Gastrocnemius medialis (tissue), 4 donors: ENCODE measurements at regions not wholly inside any gene's neighbourhood (a gene's known extent, or its start where the extent isn't known, plus 50 kb on each side); places are given as distances from the start of the nearest gene placed in this dataset.

Experiments used
- CTCF ChIP-seq, 5 experiments: fragments of 450-650 bp in 3 of 5; fragments of 200-600 bp in 2 of 5; sonication (generic) in 2 of 5; IDR thresholded peaks in 4 of 5; conservative IDR thresholded peaks in 1 of 5; 1 replicate in 4 of 5; 2 replicates in 1 of 5; pipeline ENCODE4 v1.5.1; 2016 to 2019; ENCODE audit warnings: antibody characterized with exemption in 5 of 5, mild to moderate bottlenecking in 3 of 5, moderate library complexity in 3 of 5
- POLR2A ChIP-seq, 2 donors: fragments of 450-650 bp; IDR thresholded peaks; one replicate each; pipeline ENCODE4 v1.6.1; 2017; ENCODE audit warnings: antibody characterized with exemption in 2 of 2, mild to moderate bottlenecking in 2 of 2, moderate library complexity in 2 of 2

DNA sequence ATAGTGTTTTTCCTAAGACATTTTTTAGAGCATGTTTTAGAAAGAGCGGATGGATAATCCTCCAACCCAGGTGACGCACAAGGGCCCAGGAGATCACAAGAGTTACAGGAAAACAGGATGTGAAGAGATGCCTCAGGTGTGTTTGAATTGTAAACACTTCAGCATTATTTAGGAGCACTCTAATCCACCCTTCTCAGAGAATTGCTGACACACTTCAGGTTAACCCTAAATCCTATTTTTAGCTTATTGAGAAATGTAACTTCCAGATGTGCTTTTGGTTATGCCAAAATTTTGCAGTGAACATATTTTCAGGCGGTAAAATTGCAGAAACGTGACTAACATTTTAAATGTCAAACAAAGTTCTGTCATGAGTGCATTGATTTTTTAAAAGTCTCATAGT is 755.4 kb upstream of the CTNND2 start:
- TF ChIP-seq POLR2A (IDR thresholded peaks at IDR 0.05) (no peak), CTCF (IDR thresholded peaks at IDR 0.05 in 4 of 5, conservative IDR thresholded peaks at IDR 0.05 in 1 of 5) (no peak)
